CD4-positive, alpha-beta T cell treated with Interleukin-17A for 4 hours (primary cell): ENCODE measurements at regions not wholly inside any gene's neighbourhood (a gene's known extent, or its start where the extent isn't known, plus 50 kb on each side); places are given as distances from the start of the nearest gene placed in this dataset.

Experiments
- DNase-seq: peaks from one replicate; pipeline ENCODE4 v3.0.0-alpha.2; 2020; ENCODE audit warnings: mixed read lengths

DNA sequence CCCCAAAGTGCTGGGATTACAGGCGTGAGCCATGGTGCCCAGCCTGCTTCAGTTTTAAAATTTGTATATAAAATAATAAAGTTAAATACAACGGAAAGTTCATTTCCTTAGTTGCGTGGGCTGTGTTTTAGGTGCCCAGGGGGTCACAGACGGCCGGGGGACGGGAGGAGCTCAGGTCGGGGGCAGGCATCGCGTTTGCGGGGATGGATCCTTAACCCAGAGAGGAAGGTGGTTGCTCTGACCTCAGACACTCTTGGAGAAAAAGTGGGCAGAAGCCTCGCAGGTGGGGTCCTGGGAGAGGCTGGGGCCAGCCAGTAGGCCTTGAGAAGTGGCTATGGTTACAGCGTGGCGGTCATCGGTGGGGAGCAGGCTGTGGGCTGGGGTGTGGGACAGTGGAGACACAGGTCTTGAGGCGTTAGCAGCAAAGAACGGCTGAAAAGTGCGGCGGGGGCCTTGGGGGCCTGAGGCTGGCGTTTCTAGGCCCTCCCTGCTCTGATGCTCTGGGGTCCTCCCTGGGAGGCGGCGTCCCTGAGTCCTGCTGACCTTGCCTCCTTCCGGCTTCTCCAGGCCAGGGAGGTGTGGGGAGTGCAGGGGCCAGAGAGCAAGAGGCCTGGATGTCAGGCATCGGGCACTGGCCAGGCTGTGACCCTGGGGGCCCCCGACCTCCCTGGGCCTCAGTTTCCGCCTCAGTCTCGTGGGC, 54.4 kb downstream of the UNCX start:
- DNase-seq, result no peak

DNA sequence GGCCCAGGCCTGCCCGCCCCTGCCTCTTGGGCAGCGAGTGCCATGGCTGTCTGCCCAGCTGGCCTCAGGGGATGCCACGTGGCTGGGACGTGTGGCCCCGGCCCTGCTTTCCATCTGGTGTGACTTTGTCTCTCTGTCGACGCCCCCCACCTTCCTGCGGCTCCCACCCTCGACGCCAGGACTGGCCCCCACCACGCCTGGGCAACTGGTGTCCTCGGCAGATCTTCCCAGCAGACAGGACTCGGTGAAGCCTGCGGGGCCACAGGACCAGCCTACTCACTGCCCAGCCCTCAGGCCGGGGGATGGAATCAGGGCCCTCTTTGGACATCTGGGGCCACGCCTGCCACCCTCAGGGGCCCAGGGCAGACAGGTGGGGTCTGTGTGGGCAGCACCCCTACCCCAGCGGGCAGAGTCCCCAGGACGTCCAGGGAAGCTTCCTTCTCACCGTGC, 55.1 kb downstream of the UNCX start:
- no peak for DNase-seq

DNA sequence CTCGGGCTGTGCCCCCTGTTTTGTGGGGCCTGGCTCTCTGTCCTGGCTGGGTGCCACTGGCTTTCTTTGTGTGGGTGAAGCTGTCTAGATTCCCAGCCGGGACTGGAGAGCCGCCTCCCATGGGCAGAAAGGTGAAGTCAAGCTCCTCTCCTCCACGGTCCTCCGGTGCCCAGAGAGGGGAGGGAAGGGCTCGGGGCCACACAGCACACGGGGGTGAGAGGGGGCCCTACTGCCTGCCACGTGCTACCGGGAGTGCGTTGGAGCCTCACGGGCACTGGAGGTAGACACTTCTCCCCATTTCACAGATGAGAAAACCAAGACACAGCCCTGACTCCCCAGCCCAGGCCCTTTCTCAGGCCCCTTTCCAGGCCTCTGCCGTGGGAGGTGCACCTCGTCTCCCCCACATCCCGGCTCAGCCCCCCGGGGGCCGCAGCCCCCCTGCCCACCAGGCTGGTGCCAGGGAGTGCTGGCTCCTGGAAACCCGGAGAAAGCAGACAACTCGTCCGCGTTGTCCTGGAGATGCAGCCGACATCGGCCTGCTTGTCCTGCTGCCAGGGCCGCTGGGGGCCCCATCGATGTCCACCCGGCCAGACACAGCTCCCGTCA, 55.8 kb downstream of the UNCX start:
- no peak for DNase-seq

DNA sequence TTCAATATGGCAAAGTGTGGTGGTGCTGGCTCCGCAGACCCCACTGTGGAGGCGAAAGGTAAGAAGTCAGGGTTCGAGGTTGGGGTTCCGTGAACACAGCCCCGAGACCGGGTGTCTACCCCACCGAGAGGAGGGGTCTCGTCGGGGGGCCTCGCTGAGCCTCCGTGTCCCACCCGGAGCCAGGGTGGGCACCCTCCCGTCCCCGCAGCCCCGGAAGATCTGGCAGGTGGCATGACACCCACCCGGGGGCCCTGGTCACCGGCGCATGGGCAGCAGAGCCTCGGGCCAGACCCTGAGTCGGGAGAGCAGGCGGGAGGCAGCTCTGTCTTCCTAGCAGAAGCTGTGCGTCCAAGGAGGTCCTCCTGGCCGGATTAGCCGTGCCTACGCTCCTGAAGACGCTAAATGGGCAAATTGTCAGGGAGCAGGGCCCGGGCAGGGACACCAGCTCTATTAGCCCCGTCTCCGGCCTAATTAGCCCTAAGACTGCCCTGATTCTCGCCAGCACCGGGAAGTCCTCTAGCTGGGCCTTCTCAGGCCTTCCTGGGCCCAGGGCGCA, 56.4 kb downstream of the UNCX start:
- no peak for DNase-seq

DNA sequence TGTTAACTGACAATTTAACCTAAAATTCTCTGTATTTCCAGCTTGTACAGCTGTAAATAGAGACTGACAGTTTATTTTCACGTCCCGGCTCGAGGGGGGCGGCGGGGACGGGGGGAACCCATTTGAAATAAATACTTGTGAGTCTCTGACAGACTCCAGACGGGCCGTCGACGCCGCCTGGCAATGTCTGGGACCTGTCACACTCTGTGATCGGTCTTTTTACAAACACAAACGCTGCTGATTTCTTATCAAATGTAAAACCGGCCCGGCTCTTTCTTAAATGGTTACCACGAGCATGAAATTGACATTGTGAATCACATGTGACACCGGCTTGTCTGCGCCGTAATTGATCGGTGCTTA, 57.0 kb downstream of the UNCX start:
- DNase-seq, result no peak

DNA sequence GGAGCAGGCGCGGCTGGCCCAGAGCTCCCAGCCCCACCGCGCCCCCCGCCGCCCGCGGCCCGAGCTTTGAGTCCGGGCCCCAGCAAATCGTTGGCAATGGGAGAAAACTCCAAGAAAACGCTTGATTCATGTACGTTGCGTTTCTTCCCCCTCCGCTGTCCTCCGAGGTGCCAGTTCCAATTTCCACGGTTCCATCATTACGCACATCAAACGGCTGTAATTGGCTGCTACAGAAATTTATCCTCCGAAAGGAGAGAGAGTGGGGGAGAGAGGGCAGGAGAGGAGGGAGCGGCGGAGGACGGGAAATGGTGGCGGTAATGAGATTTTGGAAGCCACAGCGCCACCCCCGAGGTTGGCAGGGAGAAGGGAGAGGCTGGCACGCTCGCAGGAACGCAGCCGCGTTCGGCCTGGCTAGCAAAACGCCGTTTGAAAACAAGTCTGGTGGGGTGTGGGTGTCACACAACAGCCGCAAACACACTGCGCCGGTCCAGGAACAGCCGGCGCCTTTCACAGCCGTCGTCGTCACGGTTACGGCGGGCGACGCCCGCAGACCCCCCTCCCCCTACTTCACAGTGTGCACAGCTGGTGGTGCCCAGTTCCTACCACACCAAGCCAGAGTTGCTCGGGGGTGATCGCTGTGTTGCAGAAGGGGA, 57.5 kb downstream of the UNCX start:
- DNase-seq, result peak; percentile 42

DNA sequence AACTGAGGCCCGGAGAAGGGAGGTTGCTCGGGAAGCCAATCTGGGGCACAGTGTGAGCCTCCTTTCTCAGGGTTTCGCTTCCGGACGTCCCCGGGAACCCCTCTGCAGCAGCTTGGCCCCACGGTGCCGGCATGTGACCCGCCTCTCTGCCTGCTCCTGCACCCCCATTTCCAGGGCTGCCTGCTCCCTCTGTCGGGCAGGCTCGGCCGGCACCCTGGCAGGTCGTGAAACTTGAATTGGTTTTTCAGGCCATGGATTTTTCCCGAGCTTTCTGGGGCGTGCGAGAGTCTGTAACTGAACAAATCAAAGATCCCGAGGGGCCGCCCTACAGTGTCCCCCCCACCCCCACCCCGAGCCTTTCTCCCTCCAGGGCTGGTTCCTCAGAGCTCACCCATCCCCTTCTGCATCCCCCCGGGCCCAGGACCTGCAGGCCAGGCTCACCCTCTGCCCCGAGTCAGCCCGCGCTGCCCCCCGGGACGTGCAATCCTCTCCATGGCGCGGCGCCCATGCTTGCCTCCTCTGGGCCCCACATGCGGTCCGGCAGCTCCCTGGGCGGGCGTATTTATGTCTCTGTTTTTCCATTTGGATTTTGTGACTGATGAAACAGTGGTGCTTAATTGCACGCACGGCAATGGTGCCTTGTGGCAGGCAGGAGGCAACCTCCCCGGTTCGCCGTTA, 58.1 kb downstream of the UNCX start:
- peak; percentile 7 for DNase-seq

DNA sequence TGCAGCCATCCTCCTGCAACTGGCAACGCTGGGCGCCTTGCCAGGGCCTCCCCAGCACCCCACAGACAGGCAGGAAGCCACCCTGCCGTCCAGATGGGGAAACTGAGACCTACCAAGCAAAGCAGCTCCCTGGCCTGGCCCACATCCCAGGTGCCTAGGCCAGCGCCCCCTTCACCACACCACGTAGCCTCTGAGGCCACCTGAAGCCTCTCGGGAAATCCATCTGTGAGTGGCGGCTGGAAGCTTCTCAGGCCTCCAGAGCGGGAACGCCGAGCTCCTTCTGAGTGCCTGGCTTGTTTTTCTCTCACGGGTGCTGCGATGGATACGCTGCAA, 58.7 kb downstream of the UNCX start:
- DNase-seq, result no peak

DNA sequence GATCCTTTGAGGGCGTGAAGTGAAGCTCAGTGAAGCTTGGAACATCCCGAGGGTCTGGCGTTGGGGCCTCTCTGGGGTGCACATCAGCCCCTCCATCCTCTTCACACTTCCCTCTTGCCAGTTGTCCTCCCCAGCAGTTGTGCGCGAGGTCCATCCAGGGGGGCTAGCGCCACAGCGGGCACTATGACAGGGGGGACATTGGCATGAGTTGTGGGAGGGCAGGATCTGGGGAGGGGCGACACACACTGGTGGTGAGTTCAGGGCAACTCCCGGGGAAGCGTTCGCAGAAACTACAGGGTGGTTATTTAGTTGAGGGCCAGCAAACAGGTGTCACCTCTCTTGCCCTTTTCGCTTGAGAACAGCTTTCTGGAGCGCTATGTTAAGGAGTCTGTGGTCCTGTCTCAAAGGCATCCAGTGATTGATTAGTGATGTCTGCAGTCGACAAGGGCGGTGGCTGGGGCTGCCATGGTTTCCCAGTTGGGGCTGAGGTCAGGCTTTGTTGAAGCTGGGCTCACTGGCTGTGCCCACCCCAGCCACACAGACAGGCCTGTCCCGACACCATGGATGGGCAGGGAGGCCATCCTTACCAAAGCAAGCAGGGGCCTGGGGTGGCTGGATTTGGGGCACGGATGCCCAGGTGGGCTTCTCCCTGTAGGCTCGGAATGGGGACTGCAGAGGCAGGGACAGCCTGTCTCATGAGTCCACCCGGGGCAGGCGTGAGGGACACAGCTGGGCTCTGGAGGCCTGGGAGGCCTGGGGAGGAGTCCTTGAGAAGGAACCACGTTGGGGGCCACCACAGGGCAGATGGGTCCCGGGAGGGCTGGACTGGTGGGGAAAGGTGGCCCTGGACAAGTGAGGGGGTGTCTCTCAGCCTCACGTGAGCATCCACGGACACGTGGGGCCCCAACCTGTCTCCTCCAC, 59.4 kb downstream of the UNCX start:
- no peak for DNase-seq

DNA sequence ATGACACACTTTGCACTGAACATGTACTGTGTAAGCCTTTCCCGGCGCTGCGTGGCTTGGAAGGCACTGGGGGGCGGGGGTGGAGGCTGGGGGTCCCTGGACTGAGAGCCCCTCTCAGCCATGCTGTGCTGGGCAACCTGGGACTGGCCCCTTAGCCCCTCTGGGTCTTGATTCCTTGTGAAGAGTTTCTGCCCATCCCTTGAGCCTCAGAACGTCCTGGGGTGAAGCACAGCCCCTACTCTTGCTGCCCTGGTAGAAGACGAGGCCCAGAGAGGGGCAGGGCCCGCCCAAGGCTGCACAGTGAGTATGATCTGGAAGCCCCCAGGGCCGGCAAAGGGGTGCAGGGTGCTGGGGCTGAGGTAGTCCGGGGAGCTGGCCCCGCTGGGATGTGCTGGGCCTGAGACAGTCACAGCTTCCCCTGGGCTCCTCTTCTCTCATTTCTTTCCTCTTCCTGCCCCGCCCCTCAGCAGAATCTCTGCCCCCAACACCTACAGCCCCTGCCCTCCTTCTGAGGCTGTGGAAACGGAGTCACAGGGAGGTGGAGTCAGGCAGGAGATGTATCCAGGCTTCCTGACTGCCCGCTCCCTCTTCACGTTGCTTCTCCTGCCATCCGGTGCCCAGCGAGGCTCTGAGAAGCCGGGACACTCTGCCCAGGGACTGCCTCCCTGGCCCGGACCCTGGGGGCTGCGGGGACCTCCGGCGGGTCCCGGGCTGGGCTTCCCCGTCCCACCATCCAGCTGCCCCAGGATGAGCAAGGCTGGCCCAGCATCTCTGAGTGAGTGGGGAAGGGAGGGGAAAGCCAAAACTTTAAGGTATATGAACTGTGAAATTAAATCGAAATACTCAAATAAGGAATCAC, 60.5 kb downstream of the UNCX start:
- no peak for DNase-seq

DNA sequence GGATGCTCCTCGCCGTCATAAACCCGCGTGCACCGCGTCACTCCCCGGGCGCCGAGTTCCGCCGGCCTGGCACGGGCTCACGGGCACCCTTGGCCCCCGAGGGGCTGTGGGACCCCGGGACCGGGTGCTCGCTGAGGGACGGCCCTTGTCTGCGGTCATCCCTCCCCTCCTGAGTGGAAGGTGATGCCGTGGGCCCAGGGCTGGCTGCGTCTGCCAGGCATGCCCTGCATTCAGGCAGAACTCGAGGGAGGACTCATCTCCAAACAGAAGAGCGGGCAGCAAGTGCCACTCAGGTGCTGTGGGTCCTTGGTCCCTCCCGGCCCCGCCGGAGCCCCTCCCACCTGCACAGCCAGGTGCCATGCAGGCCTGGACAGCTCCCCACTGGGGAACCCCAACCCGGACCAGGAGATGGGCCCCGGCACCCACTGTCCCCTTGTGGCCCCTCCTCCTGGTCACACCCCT, 61.3 kb downstream of the UNCX start:
- no peak for DNase-seq

DNA sequence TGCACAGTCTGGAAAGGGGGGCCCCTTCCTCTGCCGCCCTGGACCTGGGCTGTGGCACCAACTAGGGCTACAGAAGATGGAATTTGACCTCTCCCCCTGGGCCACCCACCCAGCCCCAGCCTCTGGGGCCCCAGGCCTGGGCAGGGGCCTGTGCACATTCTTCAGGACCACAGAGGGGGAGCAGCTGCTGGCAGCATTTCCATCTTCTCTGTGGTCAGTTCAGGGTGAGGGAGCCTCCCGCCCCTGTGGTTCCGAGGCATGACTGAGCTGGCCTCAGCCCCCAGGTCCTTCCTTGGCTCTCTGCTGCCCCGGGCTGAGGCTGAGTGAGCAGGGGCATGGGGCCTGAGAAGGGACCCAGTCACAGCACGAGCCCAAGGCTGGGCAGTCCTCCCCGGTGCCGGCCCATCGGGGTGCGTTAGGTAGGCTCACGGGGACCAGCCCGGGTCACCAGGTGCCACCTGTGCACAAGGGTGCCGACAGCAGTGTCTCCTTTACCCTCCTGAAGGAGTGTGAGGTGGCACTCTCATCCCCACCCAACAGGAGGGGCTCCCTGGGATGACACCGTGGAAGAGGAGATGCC, 63.2 kb downstream of the UNCX start:
- DNase-seq, result no peak

DNA sequence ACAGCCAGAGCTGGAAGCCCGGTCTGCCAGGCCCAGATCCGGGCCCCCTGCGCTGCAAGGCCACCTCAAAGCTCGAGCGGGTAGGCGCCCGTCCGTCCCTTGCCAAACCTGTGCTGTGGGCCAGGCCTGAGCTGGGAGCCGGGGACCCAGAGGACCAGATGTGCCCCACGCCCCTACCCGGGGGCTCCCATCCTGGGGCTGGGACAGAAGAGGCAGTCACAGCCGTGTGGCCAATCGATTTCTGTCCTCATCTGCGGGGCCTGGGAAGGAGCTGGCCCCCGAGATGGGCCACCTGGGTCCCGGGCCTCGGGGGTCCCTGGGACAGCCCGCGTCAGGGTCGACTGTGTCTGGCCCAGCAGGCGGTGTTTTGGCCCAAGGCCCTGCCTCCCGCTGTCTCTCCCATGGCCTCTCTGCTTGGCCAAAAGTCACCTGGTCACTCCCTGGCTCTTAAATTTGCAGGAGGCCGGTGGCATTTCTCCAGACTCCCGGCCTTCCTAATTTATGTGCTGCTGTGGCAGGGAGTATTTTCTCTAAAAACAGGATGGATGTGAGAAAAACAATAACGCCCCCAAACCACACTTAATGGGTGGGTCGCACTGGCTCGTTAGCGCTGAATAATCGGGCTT, 63.8 kb downstream of the UNCX start:
- DNase-seq, result no peak

DNA sequence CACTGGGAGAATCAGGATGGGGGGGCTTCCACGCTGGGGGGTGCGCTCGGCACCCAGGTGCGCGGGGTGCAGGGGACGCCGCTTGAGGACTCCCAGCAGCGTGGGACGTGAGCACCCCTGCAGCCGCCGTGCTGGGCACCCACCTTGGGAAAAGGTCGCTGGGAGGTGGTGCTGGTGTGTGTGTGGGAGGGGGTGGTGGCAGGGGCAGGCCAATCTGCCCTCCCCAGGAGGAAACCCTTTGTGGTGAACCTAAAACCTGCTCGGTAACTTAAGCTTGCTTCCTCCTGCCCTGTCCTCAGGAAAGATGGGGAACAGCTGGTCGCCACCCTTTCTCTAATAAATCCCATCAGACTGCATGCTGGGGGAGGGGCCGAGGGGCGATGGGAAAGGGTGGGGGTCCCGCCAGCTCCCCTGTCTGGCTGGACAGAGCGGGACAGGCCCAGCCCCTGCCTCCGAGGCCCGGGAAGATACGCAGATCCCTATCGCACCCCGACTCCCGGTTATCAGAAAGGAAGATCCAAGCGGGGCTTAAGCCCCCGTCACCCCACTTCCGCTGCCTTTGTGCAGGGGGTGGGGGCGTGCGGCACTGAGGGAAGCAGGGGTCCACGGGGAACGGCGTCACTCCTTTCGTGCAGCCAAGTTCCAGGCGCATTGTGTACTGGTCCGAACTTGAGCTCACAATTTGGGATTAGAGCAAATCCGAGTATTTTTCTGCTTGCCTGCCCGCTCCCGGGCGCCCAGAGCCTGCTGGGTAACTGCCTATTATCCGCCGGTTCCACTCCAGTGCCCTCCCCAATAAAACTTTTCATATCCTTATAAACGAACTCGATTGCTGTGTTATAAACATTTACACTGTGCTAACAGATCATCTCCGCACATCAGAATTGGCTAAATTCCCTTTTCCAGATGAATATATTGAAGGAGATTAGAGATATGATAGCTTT, 64.6 kb downstream of the UNCX start:
- no peak for DNase-seq

DNA sequence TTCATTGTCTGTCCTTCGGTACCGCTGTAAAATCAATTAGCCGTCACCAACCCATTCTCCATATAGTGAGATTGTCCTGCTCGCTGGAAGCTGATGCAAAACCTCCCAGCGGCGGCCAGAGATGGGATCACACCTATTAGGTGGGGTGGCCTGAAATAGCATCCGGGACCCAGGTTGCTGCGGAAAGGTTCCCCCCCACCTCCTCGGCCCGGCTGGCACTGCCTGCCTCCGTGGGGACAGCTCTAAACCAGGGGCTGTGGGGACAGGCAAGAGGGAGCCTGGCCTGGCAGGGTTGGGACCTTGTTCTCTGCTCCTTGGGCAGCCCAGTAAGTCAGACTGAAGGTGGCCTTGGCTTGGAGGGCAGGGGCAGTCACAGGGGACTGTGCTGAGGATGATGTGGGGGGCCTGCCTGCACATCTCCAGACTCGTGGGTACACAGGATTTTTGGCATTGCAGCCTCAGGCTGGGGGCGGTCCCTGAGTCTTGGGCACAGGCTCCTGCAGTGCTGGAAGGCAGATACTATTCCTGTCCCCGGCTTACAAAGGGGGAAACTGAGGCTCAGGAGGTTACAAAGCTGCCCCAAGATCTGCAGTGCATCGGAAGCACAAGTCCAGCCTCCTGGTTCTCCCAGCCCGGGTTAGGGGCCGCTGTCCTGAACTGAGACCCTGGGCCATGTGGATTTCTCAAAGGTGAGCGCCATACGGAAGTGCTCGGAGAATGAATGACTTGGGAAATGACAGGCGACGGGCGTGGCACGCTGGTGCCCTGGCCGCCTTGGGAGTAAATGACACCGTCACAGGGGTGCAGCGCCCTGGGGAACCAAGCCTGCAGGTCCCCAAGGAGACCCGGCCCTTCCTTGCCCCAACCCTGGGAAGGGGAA, 65.6 kb downstream of the UNCX start:
- DNase-seq, result no peak

DNA sequence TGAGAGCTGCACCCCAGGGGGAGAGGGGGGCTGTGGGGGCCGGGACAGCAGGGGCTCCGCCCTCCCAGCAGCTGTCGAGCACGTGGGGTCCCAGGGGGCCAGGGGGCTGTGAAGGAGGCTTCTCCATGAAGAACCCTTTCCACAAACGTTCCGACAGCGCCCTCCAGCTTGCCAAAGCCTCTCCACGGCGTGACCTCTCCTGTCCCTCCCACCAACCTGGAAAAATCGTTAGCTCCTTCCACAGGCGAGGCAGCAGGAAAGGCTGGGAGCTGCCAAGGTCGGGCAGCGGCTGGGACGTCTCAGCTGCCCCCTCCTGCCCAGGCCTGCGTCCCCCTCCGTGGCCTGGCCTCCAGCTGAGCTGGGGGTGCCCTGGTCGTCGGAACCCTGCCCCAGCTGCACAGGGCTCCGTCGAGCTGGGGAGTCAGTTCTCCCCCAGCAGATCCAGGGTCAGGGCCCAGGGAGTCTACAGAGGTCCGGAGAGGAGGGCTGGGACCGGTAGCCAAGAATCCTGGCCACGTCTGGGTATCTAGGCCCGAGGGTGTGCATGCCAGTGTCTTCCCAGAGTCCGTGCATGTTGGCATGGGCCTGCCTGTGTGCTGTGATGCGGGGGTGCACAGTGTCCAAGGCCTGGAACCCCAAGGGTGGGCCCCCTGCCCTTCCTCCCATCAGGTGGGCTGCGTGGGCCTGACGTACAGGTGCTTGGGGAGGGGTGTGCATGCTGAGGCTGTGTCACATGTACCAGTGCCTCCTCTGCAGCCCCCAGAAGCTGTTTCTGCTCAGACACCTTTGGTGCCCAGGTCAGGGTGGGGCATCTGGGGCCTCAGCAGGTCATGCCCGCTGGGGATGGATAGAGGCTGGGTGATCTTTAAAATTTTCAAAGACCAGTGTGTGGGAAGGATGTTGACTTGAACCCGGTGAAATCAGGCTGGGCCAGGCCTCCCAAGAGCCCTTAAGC, 66.5 kb downstream of the UNCX start:
- DNase-seq, result no peak

DNA sequence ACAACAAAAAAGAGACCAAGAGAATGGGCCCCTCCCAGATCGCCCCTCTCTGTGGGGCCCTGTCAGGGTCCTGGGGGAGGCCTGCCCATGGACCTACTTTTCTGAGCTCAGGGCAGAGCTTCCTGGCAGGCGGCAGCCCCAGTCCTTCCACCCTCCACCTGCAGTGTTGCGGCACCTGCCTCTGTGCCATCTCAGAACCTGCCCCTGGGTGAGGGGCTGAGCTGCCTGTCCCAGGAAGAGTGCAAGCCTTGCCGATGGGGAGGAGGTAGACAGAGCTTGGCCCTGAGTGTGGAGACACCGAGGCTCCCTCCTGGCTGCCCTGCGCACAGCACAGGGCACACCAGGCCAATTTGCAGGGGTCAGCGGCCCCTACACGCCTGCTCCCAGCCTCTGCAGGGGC, 67.5 kb downstream of the UNCX start:
- DNase-seq, result no peak
